ENCODE measurements at regions not wholly inside any gene's neighbourhood (a gene's known extent, or its start where the extent isn't known, plus 50 kb on each side); places are given as distances from the start of the nearest gene placed in this dataset.
"Not testable (repeated sequence)": the region's sequence is repeated elsewhere in the genome, so short reads cannot be mapped to it uniquely, and the experiment has no call there.

- DNase-seq = no peak
These were observed 1486.2 kb upstream of the SEL1L start for GRCh38 chr14:83019744-83020414.

DNA sequence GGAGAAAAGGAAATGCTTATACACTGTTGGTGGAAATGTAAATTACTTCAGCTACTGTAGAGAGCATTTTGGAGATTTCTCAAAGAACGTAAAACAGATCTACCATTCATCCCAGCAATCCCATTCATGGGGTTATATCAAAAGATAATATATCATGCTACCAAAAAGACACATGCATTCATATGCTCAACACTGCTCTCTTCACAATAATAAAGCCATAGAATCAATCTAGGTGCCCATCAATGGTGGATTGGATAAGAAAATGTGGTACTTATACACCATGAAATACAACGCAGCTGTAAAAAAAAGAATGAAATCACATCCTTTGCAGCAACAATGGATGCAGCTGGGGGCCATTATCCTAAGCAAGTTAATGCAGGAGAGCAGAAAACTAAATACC is 1487.7 kb upstream of the SEL1L start:
- no peak for DNase-seq

- DNase-seq = no peak
These were observed 1489.7 kb upstream of the SEL1L start for GRCh38 chr14:83023369-83023768.

DNA sequence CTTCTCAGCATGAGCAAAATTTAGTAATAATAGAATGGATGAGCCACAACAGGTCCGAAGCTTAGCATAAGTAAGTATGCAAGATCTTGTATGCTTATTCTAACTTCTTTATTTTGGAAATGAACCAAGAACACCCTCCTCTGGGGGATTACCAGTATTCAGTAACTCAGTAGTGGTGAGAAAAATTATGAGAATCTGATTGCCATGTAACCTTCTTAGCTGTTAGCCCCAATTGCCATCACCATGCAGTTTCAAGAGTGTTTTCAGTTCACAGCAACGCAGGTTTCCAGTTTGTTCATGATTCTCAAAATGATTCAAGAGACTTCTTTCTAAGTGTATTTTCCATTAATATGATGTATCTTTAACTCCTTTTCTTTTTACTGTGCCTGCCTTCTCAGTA is 1507.6 kb upstream of the SEL1L start:
- no peak for DNase-seq

DNA sequence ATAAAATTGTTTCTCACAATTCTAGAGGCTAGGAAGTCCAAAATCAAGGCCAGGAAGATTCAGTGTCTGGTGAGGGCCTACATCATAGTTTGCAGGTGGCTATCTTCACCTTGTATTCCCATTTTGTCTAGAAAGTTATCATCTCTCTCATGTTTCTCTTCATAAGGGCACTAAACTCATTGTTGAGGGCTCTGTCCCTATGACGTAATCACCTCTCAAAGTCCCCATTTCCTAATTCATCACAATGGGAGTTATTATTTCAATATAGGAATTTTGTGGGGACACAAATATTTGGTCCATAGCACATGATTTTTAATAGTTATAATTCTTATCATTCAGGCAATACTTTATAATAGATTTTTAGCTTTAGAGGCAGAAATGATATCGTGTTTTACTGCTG is 1509.2 kb upstream of the SEL1L start:
- DNase-seq = no peak

- no peak for DNase-seq
These were observed 1510.3 kb upstream of the SEL1L start for GRCh38 chr14:83044001-83044400.

DNA sequence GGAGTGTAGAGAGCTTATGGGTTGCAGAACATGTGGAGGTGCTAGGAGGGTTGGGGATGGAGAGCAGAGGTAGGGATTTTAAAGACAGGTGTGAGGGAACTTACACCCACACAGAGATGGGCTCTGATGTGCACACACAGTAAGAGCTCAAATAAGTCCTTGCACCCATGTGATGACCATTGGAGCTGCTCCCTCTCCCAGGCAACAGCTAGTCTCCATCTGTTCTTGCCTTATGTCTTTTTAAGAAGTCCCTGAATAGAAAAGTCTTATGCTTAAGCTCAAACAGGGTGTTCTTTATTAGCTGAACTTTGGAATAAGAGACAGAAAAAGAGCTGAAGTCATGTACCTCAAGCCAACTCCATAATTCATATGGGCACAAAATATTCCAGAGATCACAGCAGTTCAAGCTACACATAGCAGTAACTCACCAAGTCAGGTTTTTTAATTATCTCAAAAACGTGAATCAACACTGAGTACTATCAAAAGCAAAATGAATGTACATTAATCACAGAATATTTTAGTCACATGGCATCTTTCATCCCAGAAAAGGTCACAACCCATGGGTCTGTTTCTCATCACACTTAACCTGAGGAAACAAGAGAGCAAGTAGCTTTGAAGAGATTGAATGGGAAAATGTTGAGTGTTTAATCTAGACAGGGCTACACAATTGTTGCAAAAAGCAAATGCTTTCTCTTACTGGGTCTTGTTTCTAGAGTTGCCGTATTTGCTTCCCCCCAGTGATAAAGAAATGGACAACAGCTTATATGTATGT is 1513.6 kb upstream of the SEL1L start:
- DNase-seq = no peak

DNA sequence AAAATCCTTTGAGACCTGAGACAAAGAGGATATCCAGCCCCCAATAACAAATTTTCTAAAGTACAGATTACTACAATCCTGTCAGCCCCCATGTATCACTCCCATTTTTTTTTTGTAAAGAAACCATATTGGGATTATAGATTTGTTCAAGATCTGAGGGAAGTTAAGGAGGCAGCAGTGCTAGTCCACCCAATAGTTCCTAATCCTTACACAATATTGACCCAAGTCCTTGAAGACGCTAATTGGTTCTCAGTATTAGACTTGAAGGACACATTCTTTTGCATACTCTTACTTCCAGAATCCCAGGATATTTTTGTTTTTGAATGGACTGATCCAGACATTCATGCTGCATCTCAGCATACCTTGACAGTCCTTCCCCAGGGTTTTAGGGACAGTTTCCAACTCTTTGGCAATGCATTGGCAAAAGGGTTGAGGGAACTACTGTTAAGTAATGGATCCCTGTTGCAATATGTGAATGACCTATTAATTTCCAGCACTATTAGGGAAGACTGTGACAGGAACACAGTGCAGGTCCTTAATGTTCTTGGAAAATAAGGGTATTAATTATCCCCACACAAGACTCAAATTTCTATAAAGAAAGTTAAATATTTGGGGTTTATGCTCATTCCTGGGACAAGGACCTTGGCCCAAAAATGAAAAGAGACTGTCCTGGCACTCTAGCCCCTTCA is 1519.5 kb upstream of the SEL1L start:
- DNase-seq = no peak

GRCh38 chr14:83058068-83058467 is 1524.4 kb upstream of the SEL1L start:
- no peak for DNase-seq

DNA sequence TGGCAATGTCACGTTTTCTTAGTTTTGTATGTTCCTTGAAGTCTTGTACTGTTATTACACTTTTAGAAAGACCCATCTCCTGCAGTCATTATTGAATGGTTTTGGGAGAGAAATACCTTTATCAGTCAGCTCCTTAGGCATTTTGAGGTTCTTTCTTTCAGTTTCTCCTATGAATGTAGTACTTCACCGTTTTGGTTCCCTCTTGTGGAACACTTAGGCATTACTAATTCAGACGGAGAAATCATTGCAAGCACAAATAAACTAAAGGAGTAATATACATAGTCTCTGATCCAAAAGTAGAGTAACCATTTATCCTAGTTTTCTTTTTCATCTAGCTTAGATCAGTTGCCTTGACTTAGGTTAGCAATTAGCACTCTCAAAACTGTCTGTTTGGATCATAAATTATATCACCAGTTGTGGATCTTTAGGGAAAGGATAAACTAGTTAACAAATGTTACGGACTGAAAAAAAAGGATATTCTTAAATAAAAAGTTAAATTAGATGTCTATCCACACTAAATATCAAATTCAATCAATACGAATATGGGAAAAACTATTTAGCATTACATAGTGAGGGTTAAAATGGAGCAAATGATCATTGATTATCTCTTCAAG is 1538.3 kb upstream of the SEL1L start:
- no peak for DNase-seq

GRCh38 chr14:83085136-83085535 is 1551.5 kb upstream of the SEL1L start:
- no peak for DNase-seq

DNA sequence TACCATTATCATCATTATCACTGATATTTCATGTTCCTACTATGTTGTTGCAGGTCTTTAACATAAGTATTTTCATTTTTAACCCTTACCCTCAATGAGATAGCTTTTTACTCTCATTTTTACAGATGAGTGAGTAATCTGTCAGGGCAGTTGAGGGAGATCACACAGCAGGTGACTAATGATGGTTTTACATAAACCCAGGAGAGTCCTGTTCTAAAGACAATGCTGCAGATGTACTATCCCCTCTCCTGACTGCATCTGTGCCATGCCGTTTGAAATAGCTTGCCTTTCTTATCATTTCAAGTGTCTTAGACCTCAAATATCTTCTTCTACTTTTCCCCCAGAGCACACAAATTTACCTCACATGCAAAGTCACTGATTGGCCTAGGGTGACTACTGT is 1552.1 kb upstream of the SEL1L start:
- DNase-seq = no peak

DNA sequence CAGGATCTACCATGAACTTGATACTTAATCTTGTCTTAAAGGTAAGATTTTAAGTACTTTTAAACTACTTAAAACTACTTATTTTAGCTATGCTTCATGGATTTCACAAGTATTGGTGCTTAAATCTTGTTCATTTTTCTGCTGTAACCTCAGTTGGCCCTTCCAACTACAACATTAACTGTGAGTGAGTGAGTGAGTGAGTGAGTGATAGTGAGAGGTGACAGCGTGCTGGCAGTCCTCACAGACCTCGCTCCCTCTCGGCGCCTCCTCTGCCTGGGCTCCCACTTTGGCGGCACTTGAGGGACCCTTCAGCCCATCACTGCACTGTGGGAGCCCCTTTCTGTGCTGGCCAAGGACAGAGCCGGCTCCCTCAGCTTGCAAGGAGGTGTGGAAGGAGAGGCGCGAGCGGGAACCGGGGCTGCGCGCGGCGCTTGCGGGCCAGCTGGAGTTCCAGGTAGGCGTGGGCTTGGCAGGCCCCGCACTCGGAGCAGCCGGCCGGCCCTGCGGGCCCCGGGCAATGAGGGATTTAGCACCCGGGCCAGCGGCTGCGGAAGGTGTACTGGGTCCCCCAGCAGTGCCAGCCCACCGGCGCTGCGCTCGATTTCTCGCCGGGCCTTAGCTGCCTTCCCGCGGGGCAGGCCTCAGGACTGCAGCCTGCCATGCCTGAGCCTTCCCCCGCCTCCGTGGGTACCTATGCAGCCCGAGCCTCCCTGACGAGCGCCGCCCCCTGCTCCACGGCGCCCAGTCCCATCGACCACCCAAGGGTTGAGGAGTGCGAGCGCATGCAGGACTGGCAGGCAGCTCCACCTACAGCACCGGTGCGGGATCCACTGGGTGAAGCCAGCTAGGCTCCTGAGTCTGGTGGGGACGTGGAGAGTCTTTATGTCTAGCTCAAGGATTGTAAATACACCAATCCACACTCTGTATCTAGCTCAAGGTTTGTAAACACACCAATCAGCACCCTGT is 1558.6 kb upstream of the SEL1L start:
- DNase-seq = not testable (repeated sequence)

DNA sequence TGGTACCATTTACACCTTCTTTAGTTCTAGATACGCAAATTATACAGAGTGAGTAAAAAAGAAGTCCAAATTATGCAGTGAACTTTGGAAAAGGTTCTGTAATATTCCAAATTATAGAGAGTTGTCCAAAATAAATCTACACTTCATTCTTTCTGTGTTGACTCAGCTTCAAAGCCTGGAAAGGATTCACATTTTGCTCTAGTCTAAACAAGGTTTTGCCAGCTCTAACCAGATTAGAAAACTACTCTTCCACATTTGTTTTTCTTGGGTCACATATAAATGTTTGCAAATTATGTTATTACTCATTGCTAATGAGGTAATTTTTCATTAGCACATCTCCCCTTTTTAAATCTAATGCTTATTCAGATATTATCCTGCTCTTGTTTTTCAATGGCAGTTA is 1562.4 kb upstream of the SEL1L start:
- DNase-seq = no peak

DNA sequence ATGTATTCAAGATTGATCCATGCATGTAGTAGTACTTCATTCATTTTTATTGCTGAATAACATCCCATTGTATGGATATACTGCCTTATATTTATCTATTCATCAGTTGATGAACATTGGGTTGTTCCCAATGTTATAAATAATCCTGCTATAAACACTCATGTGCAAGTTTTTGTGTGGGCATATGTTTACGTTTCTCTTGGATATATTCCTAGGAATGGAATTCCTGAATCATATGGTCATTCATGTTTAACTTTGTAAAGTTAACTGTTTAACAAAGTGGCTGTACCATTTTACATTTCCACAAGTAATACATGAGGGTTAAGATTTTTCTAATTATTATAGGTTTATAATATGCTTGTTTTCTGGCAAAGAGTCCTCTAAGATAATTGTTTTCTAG is 1568.2 kb upstream of the SEL1L start:
- DNase-seq = no peak

GRCh38 chr14:83118029-83118428 is 1584.4 kb upstream of the SEL1L start:
- no peak for DNase-seq

- DNase-seq = no peak
These were observed 1586.5 kb upstream of the SEL1L start for GRCh38 chr14:83120187-83120586.

DNA sequence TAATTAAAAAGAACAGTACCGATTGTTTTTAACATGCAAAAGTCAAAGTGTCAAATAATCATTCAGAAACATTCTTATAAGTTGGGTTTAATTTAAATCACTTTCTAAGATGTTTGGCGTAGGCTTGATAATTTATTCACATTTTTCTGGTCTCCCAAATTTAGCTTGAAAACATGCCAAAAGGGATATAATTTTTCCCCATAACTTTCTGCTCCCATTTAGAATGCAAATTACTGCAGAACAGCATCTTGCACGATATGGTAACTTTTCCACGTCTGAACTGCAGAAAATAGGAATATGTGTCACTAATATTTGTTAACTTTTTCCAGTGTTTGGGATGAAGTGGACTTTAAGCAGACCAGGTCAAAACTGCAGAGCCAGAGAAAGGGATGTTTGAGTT is 1592.4 kb upstream of the SEL1L start:
- no peak for DNase-seq

DNA sequence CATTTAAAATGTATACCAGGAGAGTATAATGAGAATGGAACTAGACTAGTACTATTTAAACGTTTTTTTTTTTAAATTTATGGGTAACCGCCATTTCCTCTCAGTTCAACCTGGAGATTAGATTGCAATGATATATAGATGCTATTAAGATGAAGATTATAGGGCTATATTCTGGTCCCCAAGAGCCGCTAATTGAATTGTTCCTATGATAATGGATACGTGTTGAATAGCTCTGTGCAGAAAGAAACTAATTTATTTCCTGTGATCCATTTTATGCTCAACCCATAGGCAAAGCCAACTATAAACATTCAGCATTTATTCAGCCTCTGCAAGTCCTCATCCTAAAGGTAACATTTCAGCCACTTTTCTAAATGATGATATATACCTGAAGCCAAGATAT is 1595.1 kb upstream of the SEL1L start:
- DNase-seq = no peak

GRCh38 chr14:83129496-83129895 is 1595.8 kb upstream of the SEL1L start:
- no peak for DNase-seq

- DNase-seq = no peak
These were observed 1600.5 kb upstream of the SEL1L start for GRCh38 chr14:83133981-83134645.

GRCh38 chr14:83140756-83141155 is 1607.1 kb upstream of the SEL1L start:
- DNase-seq = no peak

Measured in NCI-H345 (cell line).